Panc1 (cell line): ENCODE measurements at regions not wholly inside any gene's neighbourhood (a gene's known extent, or its start where the extent isn't known, plus 50 kb on each side); places are given as distances from the start of the nearest gene placed in this dataset.

ENCODE experiments used
- ATAC-seq: fragments of 200-7000 bp; cut with Tn5 transposase; 2 replicates; pipeline ENCODE4 v1.9.1; 2020; ENCODE audit warnings: mild to moderate bottlenecking, moderate library complexity
- BruUV-seq: library from RNA; stranded (reverse); fragments of 400-500 nt; replicated peaks from 2 replicates; lab custom pipeline; 2021; lab: Mats Ljungman, UMichigan
- CTCF ChIA-PET: fragments of 300-600 bp; sonication (Branson Sonifier 250); formaldehyde crosslinking; loops from one replicate; lab custom pipeline; 2022; ENCODE audit warnings: antibody characterized with exemption; lab: Charles Lee
- POLR2A ChIA-PET: fragments of 300-600 bp; sonication (Branson Sonifier 250); formaldehyde crosslinking; loops from one replicate; lab custom pipeline; 2022; ENCODE audit warnings: antibody characterized with exemption; lab: Charles Lee
- DNase-seq: peaks from one replicate; pipeline ENCODE4 v3.0.0-alpha.2; 2010; ENCODE audit warnings: low read depth, low spot score
- H3K27ac ChIP-seq: 2 replicates; pipeline ENCODE4 v1.5.1; 2011; ENCODE audit warnings: mild to moderate bottlenecking, low read length, inconsistent platforms
- H3K27me3 ChIP-seq: fragments of 200-500 bp; sonication (Bioruptor generic); 2 replicates; pipeline ENCODE4 v1.6.0; 2014; ENCODE audit warnings: low read length, inconsistent platforms; ENCODE audit not compliant: control insufficient read depth, insufficient read depth
- H3K36me3 ChIP-seq: fragments of 200-500 bp; sonication (Bioruptor generic); 2 replicates; pipeline ENCODE4 v1.5.1; 2014; ENCODE audit warnings: inconsistent platforms, mild to moderate bottlenecking, low read length, moderate library complexity; ENCODE audit not compliant: control insufficient read depth, insufficient read depth
- H3K4me1 ChIP-seq: 2 replicates; pipeline ENCODE4 v1.5.1; 2011; ENCODE audit warnings: inconsistent platforms, mild to moderate bottlenecking, low read length, moderate library complexity; ENCODE audit not compliant: control insufficient read depth, insufficient read depth
- H3K4me3 ChIP-seq, 2 experiments: 2 replicates each; pipeline ENCODE4 v1.5.1; 2011 to 2012; ENCODE audit warnings: low read depth in 2 of 2, low read length in 2 of 2, mild to moderate bottlenecking in 2 of 2, inconsistent platforms in 1 of 2, moderate library complexity in 1 of 2
- H3K9me3 ChIP-seq: fragments of 200-500 bp; sonication (Bioruptor generic); 2 replicates; pipeline ENCODE4 v1.5.1; 2014; ENCODE audit warnings: low read depth, mild to moderate bottlenecking, inconsistent platforms, low read length, moderate library complexity; ENCODE audit not compliant: control insufficient read depth, insufficient read depth
- CTCF ChIP-seq: fragments of 450-650 bp; IDR thresholded peaks from 2 replicates; pipeline ENCODE4 v1.5.1; 2017; ENCODE audit warnings: mild to moderate bottlenecking
- POLR2AphosphoS5 ChIP-seq: IDR thresholded peaks from 2 replicates; pipeline ENCODE4 v1.6.1; 2012; ENCODE audit warnings: mild to moderate bottlenecking, low read depth, low read length, moderate library complexity
- SIN3A ChIP-seq: IDR thresholded peaks from 2 replicates; pipeline ENCODE4 v1.6.1; 2012; ENCODE audit warnings: low read depth, mild to moderate bottlenecking, low read length, moderate library complexity, borderline replicate concordance; ENCODE audit not compliant: insufficient read depth
- TCF7L2 ChIP-seq: IDR thresholded peaks from 2 replicates; pipeline ENCODE4 v1.6.1; 2011; ENCODE audit warnings: mild to moderate bottlenecking, low read depth, low read length, inconsistent platforms
- in situ Hi-C: cut with HindIII; loops from 2 replicates; pipeline ENCODE4 v1.10.0; 2016; ENCODE audit warnings: low sequenced_read_pairs, low pct_unique_long_range_greater_than_20kb
- intact Hi-C: fragments of 100-400 bp; cut with micrococcal nuclease; formaldehyde crosslinking; loops from one replicate; pipeline ENCODE4 v1.10.0; 2022; ENCODE audit not compliant: unreplicated experiment
- TF ChIP-seq, protein P1 (sequence below), 2 experiments: IDR thresholded peaks; 2 replicates each; pipeline ENCODE4 v1.6.1; 2011 to 2012; ENCODE audit warnings: low read depth in 2 of 2, control low read depth in 1 of 2, low read length in 1 of 2, mild to moderate bottlenecking in 1 of 2, moderate library complexity in 1 of 2; ENCODE audit not compliant: insufficient read depth in 1 of 2

GRCh38 chr14:36438883-36439282 is 81.1 kb downstream of the NKX2-1 start:
- Histone ChIP-seq H3K36me3 (no peaks in the 10 kb centered on the region), H3K9me3 (no peaks in the 10 kb centered on the region), H3K27me3 (no peaks in the 10 kb centered on the region), H3K4me3 (no peak overlapping the region), H3K27ac (no peak overlapping the region), H3K4me1 (no peaks in the 10 kb centered on the region)
- DNase-seq (no peak), ATAC-seq (no peak)
- CTCF ChIA-PET = no interaction called here
- intact Hi-C loops (no loop called here), in situ Hi-C loops (no loop called here)
- POLR2A ChIA-PET = no interaction called here
- TF ChIP-seq POLR2AphosphoS5 = no peak
- TF ChIP-seq TCF7L2 = no peak
- TF ChIP-seq CTCF = no peak
- BruUV-seq = no TSS peak

- intact Hi-C loops = no loop called here
- H3K4me3 ChIP-seq = no peak overlapping the region
- DNase-seq (no peak), ATAC-seq (no peak)
- no peaks in the 10 kb centered on the region for H3K4me1 ChIP-seq
- ChIA-PET POLR2A (no interaction called here), CTCF (no interaction called here)
- in situ Hi-C loops = no loop called here
- no peaks in the 10 kb centered on the region for H3K27me3 ChIP-seq
- no peaks in the 10 kb centered on the region for H3K9me3 ChIP-seq
- BruUV-seq = no TSS peak
- H3K27ac ChIP-seq = no peak overlapping the region
- no peaks in the 10 kb centered on the region for H3K36me3 ChIP-seq
- TF ChIP-seq SIN3A = no peak
Measured at GRCh38 chr14:36430662-36431084, 89.4 kb downstream of the NKX2-1 start.

DNA sequence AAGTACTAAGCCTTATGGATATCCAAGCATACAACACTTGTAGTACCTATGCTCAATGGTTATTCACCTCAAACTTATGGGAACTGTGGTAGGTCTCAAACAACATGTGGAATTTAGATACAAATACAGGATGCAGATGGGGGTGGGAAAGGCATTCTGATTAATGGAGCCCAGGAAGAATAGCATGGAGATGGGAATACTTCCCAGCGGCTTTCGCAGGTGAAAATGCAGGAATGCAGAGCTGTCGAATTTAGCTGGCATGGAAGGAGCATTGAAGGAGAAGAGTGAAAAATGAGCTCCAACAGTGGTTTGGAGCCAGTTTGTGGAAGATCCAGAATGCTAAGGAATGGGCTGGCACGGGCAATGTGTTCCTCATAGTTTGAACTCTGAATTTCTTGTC is 89.9 kb downstream of the NKX2-1 start:
- TF ChIP-seq, protein P1, sequence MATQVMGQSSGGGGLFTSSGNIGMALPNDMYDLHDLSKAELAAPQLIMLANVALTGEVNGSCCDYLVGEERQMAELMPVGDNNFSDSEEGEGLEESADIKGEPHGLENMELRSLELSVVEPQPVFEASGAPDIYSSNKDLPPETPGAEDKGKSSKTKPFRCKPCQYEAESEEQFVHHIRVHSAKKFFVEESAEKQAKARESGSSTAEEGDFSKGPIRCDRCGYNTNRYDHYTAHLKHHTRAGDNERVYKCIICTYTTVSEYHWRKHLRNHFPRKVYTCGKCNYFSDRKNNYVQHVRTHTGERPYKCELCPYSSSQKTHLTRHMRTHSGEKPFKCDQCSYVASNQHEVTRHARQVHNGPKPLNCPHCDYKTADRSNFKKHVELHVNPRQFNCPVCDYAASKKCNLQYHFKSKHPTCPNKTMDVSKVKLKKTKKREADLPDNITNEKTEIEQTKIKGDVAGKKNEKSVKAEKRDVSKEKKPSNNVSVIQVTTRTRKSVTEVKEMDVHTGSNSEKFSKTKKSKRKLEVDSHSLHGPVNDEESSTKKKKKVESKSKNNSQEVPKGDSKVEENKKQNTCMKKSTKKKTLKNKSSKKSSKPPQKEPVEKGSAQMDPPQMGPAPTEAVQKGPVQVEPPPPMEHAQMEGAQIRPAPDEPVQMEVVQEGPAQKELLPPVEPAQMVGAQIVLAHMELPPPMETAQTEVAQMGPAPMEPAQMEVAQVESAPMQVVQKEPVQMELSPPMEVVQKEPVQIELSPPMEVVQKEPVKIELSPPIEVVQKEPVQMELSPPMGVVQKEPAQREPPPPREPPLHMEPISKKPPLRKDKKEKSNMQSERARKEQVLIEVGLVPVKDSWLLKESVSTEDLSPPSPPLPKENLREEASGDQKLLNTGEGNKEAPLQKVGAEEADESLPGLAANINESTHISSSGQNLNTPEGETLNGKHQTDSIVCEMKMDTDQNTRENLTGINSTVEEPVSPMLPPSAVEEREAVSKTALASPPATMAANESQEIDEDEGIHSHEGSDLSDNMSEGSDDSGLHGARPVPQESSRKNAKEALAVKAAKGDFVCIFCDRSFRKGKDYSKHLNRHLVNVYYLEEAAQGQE (IDR thresholded peaks at IDR 0.05; ENCODE audit: insufficient read depth in 1 of 2, low read depth in 2 of 2, low read length in 1 of 2) = no peak
- TF ChIP-seq CTCF = no peak
- TF ChIP-seq SIN3A = no peak
- no peak for TF ChIP-seq TCF7L2
- no peak for TF ChIP-seq POLR2AphosphoS5
- H3K27me3 ChIP-seq = no peaks in the 10 kb centered on the region
- in situ Hi-C loops (no loop called here), intact Hi-C loops (no loop called here)
- no peak overlapping the region for H3K27ac ChIP-seq
- H3K36me3 ChIP-seq = no peaks in the 10 kb centered on the region
- H3K9me3 ChIP-seq = no peaks in the 10 kb centered on the region
- ATAC-seq (no peak), DNase-seq (no peak)
- H3K4me1 ChIP-seq = no peaks in the 10 kb centered on the region
- ChIA-PET CTCF (no interaction called here), POLR2A (no interaction called here)
- no TSS peak for BruUV-seq
- no peak overlapping the region for H3K4me3 ChIP-seq
